Large intestine (tissue), 3 donors: ENCODE measurements at regions not wholly inside any gene's neighbourhood (a gene's known extent, or its start where the extent isn't known, plus 50 kb on each side); places are given as distances from the start of the nearest gene placed in this dataset.

ENCODE experiments used
- DNase-seq, 2 donors: peaks; one replicate each; pipeline versions ENCODE4 v3.0.0 to v3.0.0-alpha.2; 2013
- H3K27ac ChIP-seq: one replicate; pipeline ENCODE4 v1.5.1; 2013; ENCODE audit warnings: low read length
- H3K27me3 ChIP-seq: 2 replicates; pipeline ENCODE4 v1.6.1; 2013; ENCODE audit warnings: low read length; ENCODE audit not compliant: control insufficient read depth, insufficient read depth
- H3K36me3 ChIP-seq: 2 replicates; pipeline ENCODE4 v1.6.1; 2013; ENCODE audit warnings: low read length; ENCODE audit not compliant: control insufficient read depth, insufficient read depth
- H3K4me1 ChIP-seq: one replicate; pipeline ENCODE4 v1.6.1; 2013; ENCODE audit warnings: low read length; ENCODE audit not compliant: control insufficient read depth, insufficient read depth
- H3K4me3 ChIP-seq: one replicate; pipeline ENCODE4 v1.5.1; 2013; ENCODE audit warnings: low read length
- H3K9me3 ChIP-seq: one replicate; pipeline ENCODE4 v1.6.1; 2013; ENCODE audit warnings: mild to moderate bottlenecking, low read depth, low read length, moderate library complexity; ENCODE audit not compliant: control insufficient read depth
- WGBS: methylation state at CpG from one replicate; pipeline ENCODE4 v1.1.5; 2013; ENCODE audit warnings: low lambda C conversion rate; ENCODE audit not compliant: insufficient coverage; 5-methylcytosine and 5-hydroxymethylcytosine counted together

- no peak for DNase-seq
- peaks cover 3% of the 10 kb centered on the region for H3K4me1 ChIP-seq
- H3K4me3 ChIP-seq, result no peak overlapping the region
- no peak overlapping the region for H3K27ac ChIP-seq
- no peaks in the 10 kb centered on the region for H3K27me3 ChIP-seq
- WGBS, result no CpG with 5 or more reads among the region's 5 CpGs
- H3K36me3 ChIP-seq, result no peaks in the 10 kb centered on the region
- H3K9me3 ChIP-seq, result no peaks in the 10 kb centered on the region
These were observed 86.6 kb downstream of the NPY start for GRCh38 chr7:24370541-24370940.

GRCh38 chr7:24372961-24373955 is 89.3 kb downstream of the NPY start:
- WGBS, result 100% methylated on average over 2 of the region's 17 CpGs
- H3K27me3 ChIP-seq, result no peaks in the 10 kb centered on the region
- H3K36me3 ChIP-seq, result no peaks in the 10 kb centered on the region
- H3K4me3 ChIP-seq, result no peak overlapping the region
- no peak for DNase-seq
- H3K4me1 ChIP-seq, result peaks cover 3% of the 10 kb centered on the region
- H3K9me3 ChIP-seq, result no peaks in the 10 kb centered on the region
- no peak overlapping the region for H3K27ac ChIP-seq

GRCh38 chr7:24378871-24379616 is 95.1 kb downstream of the NPY start:
- no CpG with 5 or more reads among the region's 8 CpGs for WGBS

GRCh38 chr7:24381894-24382505 is 98.0 kb downstream of the NPY start:
- H3K27ac ChIP-seq, result no peak overlapping the region
- H3K27me3 ChIP-seq, result no peaks in the 10 kb centered on the region
- H3K9me3 ChIP-seq, result no peaks in the 10 kb centered on the region
- H3K4me1 ChIP-seq, result no peaks in the 10 kb centered on the region
- DNase-seq, result peak; percentile 17 to 22
- H3K36me3 ChIP-seq, result no peaks in the 10 kb centered on the region
- H3K4me3 ChIP-seq, result no peak overlapping the region
- WGBS, result no CpG with 5 or more reads among the region's 6 CpGs

More at GRCh38 chr7:24378871-24379616, 95.1 kb downstream of the NPY start:
- Histone ChIP-seq H3K27me3 (no peaks in the 10 kb centered on the region), H3K4me1 (peaks cover 3% of the 10 kb centered on the region), H3K27ac (no peak overlapping the region), H3K4me3 (no peak overlapping the region), H3K36me3 (no peaks in the 10 kb centered on the region), H3K9me3 (no peaks in the 10 kb centered on the region)
- DNase-seq, result no peak

- Histone ChIP-seq H3K9me3 (no peaks in the 10 kb centered on the region), H3K4me3 (no peak overlapping the region), H3K27ac (no peak overlapping the region), H3K4me1 (no peaks in the 10 kb centered on the region), H3K27me3 (no peaks in the 10 kb centered on the region), H3K36me3 (no peaks in the 10 kb centered on the region)
- no peak for DNase-seq
- 100% methylated on average over 1 of the region's 1 CpG for WGBS
These were observed 99.1 kb downstream of the NPY start for GRCh38 chr7:24383055-24383454.

GRCh38 chr7:24384362-24385030 is 100.5 kb downstream of the NPY start:
- Histone ChIP-seq H3K36me3 (no peaks in the 10 kb centered on the region), H3K4me3 (no peak overlapping the region), H3K27ac (no peak overlapping the region), H3K4me1 (no peaks in the 10 kb centered on the region), H3K9me3 (no peaks in the 10 kb centered on the region), H3K27me3 (no peaks in the 10 kb centered on the region)
- WGBS, result 83% methylated on average over 3 of the region's 3 CpGs
- DNase-seq, result no peak

GRCh38 chr7:24388212-24388611 is 104.2 kb downstream of the NPY start:
- Histone ChIP-seq H3K27ac (no peak overlapping the region), H3K4me1 (no peaks in the 10 kb centered on the region), H3K27me3 (no peaks in the 10 kb centered on the region), H3K36me3 (no peaks in the 10 kb centered on the region), H3K9me3 (no peaks in the 10 kb centered on the region), H3K4me3 (no peak overlapping the region)
- DNase-seq, result no peak

- WGBS, result 100% methylated on average over 1 of the region's 5 CpGs
- Histone ChIP-seq H3K9me3 (no peaks in the 10 kb centered on the region), H3K36me3 (no peaks in the 10 kb centered on the region), H3K4me3 (no peak overlapping the region), H3K27ac (no peak overlapping the region), H3K4me1 (no peaks in the 10 kb centered on the region), H3K27me3 (no peaks in the 10 kb centered on the region)
- no peak for DNase-seq
These were observed 106.6 kb downstream of the NPY start for GRCh38 chr7:24390376-24391157.

GRCh38 chr7:24392774-24393173 is 108.8 kb downstream of the NPY start:
- Histone ChIP-seq H3K36me3 (no peaks in the 10 kb centered on the region), H3K4me1 (no peaks in the 10 kb centered on the region), H3K9me3 (no peaks in the 10 kb centered on the region), H3K27ac (no peak overlapping the region), H3K27me3 (no peaks in the 10 kb centered on the region), H3K4me3 (no peak overlapping the region)
- no peak for DNase-seq
- 33% methylated on average over 1 of the region's 1 CpG for WGBS
